Fibroblast of the aortic adventitia (primary cell): ENCODE measurements at regions not wholly inside any gene's neighbourhood (a gene's known extent, or its start where the extent isn't known, plus 50 kb on each side); places are given as distances from the start of the nearest gene placed in this dataset.
"Not testable (repeated sequence)": the region's sequence is repeated elsewhere in the genome, so short reads cannot be mapped to it uniquely, and the experiment has no call there.

ENCODE experiments used
- DNase-seq: peaks from one replicate; pipeline ENCODE4 v3.0.0-alpha.2; 2010; ENCODE audit warnings: low read depth
- H3K4me3 ChIP-seq: 2 replicates; pipeline ENCODE4 v1.5.1; 2011; ENCODE audit warnings: low read depth, mild to moderate bottlenecking, control low read depth, low read length, moderate library complexity
- TF ChIP-seq, protein P1 (sequence below): IDR thresholded peaks from 2 replicates; pipeline ENCODE4 v1.5.1; 2011; ENCODE audit warnings: mild to moderate bottlenecking, low read length, control low read depth, inconsistent platforms; ENCODE audit not compliant: insufficient read depth

DNA sequence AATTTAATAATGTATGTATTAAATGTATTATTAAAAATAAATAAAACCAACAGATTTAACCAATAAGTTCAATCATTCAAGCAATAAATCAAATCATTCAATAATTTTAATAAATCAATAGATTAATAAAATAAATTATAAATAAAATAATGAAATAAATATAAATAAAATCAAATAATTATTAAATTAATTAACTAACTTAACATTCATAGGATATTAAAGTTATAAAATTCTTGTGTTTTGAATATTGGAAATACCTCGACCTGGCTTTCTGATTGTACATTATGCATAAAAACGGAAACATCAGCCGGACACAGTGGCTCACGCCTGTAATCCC lies 182.2 kb downstream of the BANP start:
- no peak overlapping the region for H3K4me3 ChIP-seq
- TF ChIP-seq, protein P1, sequence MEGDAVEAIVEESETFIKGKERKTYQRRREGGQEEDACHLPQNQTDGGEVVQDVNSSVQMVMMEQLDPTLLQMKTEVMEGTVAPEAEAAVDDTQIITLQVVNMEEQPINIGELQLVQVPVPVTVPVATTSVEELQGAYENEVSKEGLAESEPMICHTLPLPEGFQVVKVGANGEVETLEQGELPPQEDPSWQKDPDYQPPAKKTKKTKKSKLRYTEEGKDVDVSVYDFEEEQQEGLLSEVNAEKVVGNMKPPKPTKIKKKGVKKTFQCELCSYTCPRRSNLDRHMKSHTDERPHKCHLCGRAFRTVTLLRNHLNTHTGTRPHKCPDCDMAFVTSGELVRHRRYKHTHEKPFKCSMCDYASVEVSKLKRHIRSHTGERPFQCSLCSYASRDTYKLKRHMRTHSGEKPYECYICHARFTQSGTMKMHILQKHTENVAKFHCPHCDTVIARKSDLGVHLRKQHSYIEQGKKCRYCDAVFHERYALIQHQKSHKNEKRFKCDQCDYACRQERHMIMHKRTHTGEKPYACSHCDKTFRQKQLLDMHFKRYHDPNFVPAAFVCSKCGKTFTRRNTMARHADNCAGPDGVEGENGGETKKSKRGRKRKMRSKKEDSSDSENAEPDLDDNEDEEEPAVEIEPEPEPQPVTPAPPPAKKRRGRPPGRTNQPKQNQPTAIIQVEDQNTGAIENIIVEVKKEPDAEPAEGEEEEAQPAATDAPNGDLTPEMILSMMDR = no peak
- no peak for DNase-seq

DNA sequence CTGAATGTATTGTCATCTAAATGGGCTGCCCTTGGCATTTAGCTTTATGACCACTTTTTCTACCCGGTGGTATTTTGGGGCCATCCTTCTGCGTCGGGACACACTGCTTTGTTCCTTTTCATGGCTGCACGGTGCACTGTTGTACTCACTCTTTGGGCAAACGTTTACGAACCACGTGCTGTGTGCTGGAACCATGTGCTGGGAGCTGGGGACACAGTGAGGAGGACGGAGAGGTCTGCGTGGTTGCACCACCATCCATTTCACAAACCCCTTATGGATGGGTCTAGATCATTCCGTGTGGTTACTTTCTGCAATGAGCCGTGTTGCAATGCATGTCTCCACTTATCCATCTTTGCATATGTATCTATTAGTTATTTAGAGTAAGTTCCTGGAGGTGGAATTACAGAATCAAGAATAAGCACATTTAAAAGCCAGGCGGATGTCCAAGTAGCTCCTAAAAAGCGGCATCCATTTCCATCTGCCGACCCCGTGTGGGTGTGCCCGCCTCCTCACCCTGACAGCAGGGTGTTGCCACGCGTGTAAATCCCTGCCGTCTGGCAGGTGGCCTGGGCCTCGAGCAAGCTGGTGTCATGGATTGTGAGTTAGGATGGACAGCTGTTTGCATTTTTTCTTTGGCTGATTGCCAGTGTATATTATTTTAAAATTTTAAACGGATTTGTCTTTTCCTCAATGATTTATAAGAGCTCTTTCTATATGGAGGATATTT lies 183.1 kb downstream of the BANP start:
- not testable (repeated sequence) for DNase-seq, H3K4me3 ChIP-seq

DNA sequence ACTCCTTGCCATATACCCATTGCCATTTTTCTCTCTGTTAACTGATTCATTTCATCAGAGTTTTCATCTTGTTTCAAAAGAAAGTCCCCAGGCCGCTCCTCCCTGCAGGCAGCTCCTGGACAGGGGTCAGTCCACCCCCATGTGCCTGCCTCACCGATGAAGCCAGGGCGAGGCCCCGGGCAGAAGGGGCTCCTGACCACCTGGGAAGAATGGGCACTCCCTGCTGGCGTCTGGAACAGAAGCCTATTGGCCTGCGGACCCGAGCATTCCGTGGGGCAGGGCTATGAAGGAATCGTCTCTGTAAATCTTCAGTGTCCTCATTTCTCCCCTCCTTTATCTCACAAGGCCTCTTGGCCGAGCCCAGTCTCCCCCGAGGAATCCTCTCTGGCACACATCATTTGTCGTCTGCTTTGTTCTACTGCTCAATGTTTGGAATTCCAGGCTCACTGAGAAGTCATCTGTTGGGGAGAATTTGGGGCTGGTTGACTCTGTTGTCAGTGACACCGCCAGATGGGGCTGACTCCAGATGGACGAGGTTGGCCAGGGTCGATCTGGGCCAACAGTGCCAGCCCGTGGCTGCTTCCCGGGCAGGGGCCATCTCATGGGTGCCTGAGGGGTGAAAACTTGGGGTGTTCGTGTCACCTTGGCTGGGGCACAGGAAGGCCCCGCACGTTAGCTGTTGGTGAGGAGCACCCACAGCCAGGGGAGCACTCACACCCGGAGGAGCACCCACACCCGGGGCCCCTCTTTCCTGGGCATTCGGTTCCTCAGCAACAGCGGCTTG lies 183.9 kb downstream of the BANP start:
- H3K4me3 ChIP-seq, DNase-seq: not testable (repeated sequence)

DNA sequence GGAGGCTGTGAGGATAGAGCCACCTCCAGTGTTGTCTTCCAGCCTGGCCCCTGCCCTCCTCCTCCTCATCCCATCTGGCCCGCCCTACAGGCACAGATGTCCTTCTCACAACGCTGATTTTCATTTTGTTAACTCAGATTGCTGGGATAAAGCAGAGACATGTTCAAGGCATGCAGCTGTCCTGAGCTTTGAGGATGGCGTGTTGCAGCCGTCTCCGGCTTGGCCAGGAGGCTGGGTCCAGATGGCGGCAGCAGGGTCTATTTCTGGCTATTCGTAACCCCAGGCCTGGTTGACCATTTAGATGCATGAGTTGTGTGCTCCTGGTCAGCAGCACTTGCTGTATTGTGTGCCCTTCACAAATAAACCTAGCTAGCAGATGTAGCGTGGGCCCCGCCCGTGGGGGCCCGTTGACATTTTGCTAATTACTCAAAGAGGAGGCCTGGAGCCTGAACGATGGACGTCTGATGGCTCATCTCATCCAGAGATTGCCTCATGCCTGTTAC lies 185.0 kb downstream of the BANP start:
- not testable (repeated sequence) for DNase-seq, H3K4me3 ChIP-seq

DNA sequence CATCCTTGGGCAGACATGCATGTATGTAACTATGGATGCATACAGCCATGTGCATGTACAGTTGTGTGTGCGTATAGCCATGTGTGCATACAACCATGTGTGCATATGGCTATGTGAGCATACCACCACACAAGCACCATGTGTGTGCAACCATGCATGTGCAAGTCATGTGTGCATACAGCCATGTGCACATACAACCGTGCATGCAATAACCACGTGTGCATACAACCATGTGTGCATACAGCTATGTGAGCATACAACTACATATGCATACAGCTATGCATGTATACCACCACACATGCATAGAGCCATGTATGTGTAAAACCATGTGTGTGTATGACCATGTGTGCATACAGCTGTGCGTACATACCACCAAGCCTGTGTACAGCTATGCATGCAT lies 185.7 kb downstream of the BANP start:
- H3K4me3 ChIP-seq, DNase-seq: not testable (repeated sequence)

DNA sequence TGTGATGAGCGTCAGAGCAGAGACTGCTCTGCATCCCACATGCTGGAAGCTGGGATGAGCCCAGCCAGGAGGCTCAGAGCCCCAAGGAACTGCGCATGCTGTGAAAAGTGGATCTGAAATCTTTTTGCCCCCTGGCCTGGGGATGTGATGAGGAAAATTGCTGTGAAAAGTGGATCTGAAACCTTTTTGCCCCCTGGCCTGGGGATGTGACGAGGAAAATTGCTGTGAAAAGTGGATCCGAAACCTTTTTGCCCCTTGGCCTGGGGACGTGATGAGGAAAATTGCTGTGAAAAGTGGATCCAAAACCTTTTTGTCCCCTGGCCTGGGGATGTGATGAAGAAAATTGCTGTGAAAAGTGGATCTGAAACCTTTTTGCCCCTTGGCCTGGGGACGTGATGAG lies 187.9 kb downstream of the BANP start:
- not testable (repeated sequence) for H3K4me3 ChIP-seq, DNase-seq

DNA sequence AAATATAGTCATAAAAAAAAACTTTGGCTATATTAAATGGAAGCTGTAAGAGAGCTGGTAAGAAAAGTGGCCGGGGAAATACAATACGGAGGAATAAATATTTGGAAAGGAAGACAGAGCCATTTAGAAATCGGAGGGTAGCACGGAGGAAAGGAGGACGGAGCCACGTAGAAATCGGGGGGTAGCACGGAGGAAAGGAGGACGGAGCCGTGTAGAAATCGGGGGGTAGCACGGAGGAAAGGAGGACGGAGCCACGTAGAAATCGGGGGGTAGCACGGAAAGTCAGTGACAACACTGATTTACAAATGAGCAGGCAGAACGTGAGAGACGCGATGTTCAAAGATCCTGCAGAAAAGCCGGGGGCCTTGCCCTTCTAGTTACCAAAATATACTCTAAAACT lies 189.0 kb downstream of the BANP start:
- not testable (repeated sequence) for H3K4me3 ChIP-seq

DNA sequence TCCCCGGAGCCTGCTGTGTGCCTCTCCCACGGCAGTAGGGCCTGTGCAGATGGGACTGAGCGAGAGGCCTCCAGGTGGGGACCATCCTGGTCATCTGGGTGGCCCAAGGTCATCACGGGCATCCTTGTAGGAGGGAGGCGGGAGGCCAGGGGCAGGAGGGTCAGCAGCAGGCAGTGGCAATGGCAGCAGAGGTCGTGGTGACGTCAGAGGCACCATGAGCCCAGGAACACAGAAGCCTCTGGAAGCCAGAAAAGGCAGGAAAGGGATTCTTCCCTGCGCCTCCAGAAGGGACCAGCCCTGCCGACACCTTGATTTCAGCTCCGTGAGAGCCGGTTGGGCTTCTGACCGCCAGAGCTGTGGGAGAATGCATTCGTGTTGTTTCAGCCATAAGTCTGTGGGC lies 190.3 kb downstream of the BANP start:
- DNase-seq = no peak
- no peak overlapping the region for H3K4me3 ChIP-seq
- TF ChIP-seq, protein P1 = no peak

More for the DNA sequence above, 189.0 kb downstream of the BANP start:
- DNase-seq = not testable (repeated sequence)

DNA sequence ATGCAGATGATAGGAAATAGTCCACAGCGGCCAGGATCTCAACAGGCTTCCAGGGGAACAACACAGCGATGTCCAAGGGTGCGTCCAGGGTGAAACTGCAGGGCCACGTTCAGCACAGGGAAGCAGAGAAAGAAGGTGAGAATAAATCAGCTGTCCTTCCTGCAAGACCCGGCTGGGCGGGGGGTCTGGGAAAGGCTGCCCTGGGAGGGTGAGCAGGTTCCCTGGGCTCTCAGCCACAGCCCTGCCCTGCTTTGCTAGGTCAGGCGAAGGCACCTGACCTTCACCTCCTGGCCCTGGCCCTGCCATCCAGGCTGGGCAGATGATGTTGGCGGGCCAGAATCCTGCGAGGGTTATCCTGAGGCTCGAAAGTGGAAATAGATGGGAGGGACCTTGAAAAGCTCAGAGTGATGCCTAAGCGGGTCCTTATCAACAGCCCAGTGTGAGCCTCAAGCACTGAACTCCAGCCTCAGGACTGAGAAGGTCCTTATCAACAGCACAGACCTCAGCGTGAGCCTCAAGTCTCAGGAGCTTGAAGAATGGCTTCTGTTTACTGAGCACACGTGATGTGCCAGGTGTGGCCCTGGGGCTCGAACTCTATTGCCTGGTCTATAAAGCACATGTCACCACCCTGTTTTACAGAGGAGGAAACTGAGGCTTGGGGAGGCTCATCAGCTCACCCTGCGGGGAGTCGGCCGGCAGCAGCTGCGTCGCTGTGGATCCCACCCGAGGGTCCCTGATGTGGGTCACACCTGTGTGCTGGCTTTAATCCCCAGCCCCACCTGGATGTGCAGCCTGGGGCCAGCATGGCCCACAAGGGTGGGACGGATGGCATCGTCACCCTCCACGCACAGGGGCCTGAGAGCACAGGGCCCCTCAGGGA lies 191.1 kb downstream of the BANP start:
- H3K4me3 ChIP-seq, DNase-seq: not testable (repeated sequence)

DNA sequence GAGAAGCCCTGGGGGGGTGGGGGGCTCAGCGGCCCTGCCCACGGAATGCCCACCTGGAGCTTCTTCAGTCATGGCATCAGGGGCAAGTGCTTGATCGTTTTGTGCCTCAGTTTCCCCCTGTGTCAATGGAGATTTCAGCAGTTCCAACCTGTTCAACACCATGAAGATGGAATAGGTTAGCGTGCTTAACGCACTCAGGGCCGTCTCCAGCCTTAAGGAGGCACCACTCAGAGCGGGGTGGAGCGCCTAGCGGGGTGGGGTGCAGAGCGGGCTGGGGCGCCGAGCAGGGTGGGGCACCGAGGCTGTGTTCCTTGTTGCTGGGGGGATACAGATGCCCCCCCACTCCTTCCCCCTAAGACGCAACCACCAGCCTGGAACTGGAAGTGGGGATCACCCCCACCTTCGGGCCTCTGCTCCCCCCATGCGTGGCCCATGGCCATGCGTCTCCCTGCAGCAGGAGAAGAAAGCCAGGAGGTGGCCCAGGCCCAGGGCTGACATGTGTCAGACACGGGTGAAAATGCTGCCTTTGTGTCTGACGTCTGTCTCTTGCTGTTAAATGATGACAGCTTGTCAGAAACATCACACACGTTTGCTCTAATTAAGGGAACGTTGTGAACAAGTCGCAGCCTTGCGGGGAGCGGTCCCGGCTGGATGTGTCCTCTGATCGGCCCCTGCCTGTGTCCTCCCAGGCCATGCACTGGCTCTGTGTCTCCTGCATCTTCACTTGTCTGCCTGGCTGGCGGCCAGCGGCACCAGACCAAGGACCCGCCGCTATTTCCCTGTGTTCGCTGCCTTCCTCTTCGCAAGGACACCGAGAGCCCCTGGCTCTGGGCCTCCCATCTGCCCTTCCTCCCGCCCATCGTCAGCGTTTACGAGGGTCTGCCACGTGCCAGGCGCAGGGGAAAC lies 192.1 kb downstream of the BANP start:
- not testable (repeated sequence) for H3K4me3 ChIP-seq, DNase-seq
